ENCODE measurements at regions not wholly inside any gene's neighbourhood (a gene's known extent, or its start where the extent isn't known, plus 50 kb on each side); places are given as distances from the start of the nearest gene placed in this dataset.

DNA sequence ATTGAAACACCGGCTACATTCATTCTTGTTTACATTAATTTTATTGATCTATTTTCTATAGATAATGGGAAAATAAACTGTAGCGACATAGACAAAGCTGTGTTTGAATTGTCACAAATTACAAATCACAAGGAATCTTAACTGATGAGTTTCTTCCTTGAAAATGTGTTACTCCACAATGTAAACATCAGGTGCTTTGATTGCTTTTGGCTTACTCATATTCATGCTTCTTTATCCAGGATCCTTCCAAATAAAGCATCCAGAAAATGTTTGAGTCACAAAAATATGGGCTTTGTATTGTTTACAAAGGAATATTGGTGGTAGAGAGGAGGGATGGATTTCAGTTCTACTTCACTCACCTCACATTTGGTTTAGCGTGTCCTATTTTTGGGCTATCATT, 64.0 kb downstream of the BMP2 start:
- H3K4me1 Mint-ChIP-seq: no peaks in the 10 kb centered on the region
- H3K9me3 Mint-ChIP-seq: no peaks in the 10 kb centered on the region
- H3K27me3 Mint-ChIP-seq: no peaks in the 10 kb centered on the region
- no peaks in the 10 kb centered on the region for H3K36me3 Mint-ChIP-seq
- no peak for DNase-seq
- H3K27ac Mint-ChIP-seq: no peak overlapping the region
- no peak overlapping the region for H3K4me3 Mint-ChIP-seq

DNA sequence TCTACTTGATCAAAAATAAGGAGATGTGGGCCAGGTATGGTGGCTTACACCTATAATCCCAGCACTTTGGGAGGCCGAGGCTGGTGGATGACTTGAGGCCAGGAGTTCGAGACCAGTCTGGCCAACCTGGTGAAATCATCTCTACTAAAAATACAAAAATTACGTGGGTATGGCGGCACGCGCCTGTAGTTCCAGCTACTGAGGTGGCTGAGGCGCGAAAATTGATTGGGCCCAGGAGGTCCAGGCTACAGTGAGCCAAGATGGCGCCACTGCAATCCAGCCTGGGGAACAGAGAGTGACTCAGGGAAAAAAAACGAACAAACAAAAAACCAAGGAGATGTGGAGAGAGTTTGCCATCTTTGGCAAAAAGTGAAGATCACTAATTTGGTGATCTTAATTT, 65.3 kb downstream of the BMP2 start:
- DNase-seq: no peak
- Mint-ChIP-seq H3K27me3 (no peaks in the 10 kb centered on the region), H3K36me3 (no peaks in the 10 kb centered on the region), H3K4me1 (no peaks in the 10 kb centered on the region), H3K9me3 (no peaks in the 10 kb centered on the region), H3K4me3 (no peak overlapping the region), H3K27ac (no peak overlapping the region)

DNA sequence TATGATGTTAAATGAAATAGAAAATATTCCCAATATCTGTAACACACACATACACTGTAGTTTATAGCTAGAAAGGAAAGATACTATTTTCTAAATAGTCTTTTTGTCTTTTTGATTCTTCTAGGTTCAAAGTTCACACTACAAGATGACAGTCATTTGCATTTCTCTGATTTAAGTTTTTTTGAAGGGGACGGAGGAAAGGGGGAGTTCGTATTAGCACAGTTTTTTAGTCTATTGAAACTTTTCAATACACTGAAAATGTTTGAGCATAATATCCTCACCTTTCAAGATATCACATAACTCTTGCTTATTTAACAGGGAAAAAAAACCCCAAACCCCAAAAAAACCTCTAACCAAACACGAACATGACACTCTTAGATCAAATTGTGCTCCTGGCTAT, 68.1 kb downstream of the BMP2 start:
- H3K4me1 Mint-ChIP-seq: no peaks in the 10 kb centered on the region
- H3K9me3 Mint-ChIP-seq: no peaks in the 10 kb centered on the region
- no peaks in the 10 kb centered on the region for H3K27me3 Mint-ChIP-seq
- no peaks in the 10 kb centered on the region for H3K36me3 Mint-ChIP-seq
- no peak overlapping the region for H3K27ac Mint-ChIP-seq
- DNase-seq: no peak
- H3K4me3 Mint-ChIP-seq: no peak overlapping the region

DNA sequence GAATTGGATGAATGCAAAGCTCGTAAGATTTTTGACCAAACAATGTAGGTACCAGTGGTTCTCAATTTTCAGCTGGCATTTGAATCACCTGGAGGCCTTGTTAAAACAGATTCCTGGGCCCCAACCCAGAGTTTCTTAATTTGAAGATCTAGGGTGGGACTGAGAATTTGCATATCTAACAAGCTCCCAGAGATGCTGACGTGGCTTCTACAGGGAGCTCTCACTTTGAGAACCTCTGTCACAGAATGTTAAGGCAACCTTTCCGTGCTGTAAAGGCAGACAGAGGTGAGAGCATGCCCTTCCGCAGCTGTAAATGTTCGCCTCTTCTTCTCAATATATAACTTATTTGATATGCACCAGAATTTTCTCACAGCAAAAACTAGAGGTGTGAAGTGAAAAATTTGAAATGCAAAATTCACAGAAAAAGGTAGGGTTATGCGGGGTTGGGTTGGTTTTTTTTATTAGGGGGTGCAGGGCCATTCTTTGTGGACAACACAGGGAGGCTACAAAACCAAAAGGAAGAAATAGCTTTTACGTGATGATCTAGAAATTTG, 69.4 kb downstream of the BMP2 start:
- Mint-ChIP-seq H3K27me3 (no peaks in the 10 kb centered on the region), H3K4me1 (no peaks in the 10 kb centered on the region), H3K27ac (no peak overlapping the region), H3K4me3 (no peak overlapping the region), H3K36me3 (no peaks in the 10 kb centered on the region), H3K9me3 (no peaks in the 10 kb centered on the region)
- no peak for DNase-seq

DNA sequence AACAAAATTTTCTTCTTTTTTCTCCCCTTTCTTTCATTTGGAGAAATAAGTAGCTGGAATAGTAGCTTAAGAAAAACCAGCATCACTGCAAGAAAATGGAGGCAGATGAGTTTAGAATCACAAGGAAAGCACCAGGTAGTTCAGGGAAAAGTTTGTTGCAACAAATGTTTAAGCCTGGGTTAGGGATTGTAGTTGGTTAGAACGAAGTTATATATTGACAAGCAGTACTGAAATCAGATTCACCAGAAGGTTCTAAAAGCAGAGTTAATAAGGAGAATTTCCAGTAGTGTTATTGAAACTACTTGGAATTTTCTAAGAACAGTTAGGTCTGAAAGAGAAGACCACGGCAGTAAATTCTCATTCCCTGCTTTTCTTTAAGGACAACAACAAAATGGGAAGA, 70.2 kb downstream of the BMP2 start:
- Mint-ChIP-seq H3K9me3 (no peaks in the 10 kb centered on the region), H3K36me3 (no peaks in the 10 kb centered on the region), H3K27ac (no peak overlapping the region), H3K4me3 (no peak overlapping the region), H3K27me3 (no peaks in the 10 kb centered on the region), H3K4me1 (no peaks in the 10 kb centered on the region)
- no peak for DNase-seq

DNA sequence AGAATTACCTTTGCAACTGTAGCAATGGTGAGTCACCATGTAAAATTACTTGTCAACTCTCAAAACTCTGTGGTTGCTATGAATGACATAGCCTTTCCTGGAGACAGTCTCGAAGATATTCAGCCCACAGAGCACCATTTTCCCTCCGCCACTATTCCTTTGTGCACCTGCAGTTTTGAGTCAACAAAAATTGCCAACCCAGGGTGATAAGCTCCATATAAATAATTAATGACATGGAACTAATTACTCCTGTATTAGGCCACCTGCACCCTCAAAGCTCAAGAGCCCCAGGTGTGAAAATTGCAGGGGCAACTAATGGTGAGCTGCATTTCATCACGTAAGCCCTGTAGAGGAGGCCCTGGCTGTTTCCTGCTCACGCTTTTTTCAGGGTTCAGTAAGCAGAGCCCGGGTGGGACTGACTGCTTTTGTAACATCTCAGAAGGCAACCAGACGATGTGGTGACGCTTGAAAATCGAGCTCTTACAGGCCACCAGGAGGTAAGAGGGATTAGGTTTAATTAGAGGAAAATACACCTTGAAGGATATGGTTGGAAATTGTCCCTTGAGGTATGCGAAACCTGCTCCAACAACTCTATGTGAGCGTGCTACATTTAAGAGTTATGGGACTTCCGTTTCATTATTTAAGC, 70.8 kb downstream of the BMP2 start:
- Mint-ChIP-seq H3K36me3 (no peaks in the 10 kb centered on the region), H3K27ac (no peak overlapping the region), H3K27me3 (no peaks in the 10 kb centered on the region), H3K9me3 (no peaks in the 10 kb centered on the region), H3K4me3 (no peak overlapping the region), H3K4me1 (no peaks in the 10 kb centered on the region)
- no peak for DNase-seq

DNA sequence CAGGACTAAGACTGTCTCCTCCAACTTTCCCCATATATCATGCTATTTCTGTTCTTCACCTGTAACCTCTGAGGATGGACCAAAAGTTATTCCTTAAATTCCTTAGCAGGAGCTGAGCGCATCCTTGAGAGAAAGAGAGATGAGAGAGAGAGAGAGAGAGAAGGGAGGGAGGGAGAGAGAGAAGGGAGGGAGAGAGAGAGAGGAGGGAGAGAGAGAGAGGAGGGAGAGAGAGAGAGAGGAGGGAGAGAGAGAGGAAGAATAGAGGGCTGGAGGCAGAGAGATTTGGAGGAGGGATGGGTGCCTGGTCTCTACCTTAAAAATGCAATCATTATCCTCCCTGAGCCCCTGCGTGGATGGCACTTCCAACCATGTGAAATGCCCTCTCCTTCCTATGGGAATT, 73.6 kb downstream of the BMP2 start:
- Mint-ChIP-seq H3K36me3 (no peaks in the 10 kb centered on the region), H3K9me3 (no peaks in the 10 kb centered on the region), H3K27ac (no peak overlapping the region), H3K4me3 (no peak overlapping the region), H3K27me3 (no peaks in the 10 kb centered on the region), H3K4me1 (no peaks in the 10 kb centered on the region)
- no peak for DNase-seq

DNA sequence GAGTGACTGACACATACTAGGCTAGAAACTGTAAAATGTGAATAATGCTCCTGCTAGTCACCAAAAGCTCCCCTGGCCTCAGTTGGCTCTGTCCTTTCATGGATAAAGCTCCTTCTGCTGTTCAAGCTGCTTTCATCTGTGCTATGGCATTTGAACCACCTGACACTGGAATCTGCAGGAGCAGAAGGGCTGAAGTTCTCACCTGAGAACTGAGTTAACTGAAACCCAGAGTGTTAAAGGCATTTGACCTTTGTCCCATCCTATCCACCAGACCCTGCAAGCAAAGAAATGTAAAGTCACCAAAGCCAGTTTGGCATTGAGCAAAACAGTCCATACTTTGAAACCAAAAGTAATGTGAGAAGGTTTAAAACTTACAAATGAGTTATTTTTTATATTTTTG, 77.7 kb downstream of the BMP2 start:
- H3K27me3 Mint-ChIP-seq: no peaks in the 10 kb centered on the region
- peaks cover 2% of the 10 kb centered on the region for H3K9me3 Mint-ChIP-seq
- no peaks in the 10 kb centered on the region for H3K36me3 Mint-ChIP-seq
- H3K4me1 Mint-ChIP-seq: no peaks in the 10 kb centered on the region
- DNase-seq: no peak
- H3K4me3 Mint-ChIP-seq: no peak overlapping the region
- H3K27ac Mint-ChIP-seq: no peak overlapping the region

DNA sequence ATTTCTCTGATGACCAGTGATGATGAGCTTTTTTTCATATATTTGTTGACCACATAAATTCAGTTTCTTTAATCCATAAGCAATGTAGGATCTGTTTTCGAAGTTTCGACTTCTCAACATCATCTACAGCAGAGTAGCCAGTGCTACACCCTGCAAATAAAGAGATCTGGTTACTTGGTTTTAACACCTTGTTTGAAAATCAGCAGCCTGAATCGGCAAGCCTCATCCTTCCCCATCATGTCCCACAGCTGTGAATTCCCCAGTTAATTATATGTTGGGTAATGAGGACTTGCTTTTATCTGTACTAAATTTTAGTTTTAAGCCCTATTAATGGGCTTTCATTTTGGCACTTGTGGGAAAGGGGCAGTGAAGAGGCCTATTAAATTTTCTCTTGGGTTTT, 80.6 kb downstream of the BMP2 start:
- Mint-ChIP-seq H3K36me3 (no peaks in the 10 kb centered on the region), H3K27ac (no peak overlapping the region), H3K27me3 (no peaks in the 10 kb centered on the region), H3K4me3 (no peak overlapping the region), H3K9me3 (peaks cover 4% of the 10 kb centered on the region), H3K4me1 (no peaks in the 10 kb centered on the region)
- no peak for DNase-seq

DNA sequence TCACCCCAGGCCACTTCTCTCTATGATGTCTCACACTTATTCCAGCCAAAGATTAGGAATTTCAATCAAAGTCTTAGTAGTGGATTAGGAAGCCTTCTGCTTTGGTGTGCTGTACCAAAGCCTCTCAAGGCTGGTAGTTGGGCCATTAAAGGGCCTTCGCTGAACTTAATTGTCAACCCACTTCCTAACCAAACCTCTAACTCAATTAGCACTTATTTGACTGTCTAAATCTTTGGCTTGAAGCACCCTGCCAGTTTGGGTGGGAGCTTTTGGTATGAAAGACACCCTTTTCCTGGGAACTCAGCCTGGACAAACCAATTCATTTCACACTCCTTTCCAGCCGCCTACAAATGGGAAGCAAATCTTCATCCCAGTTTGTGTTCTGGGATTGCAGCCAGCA, 81.5 kb downstream of the BMP2 start:
- Mint-ChIP-seq H3K27ac (no peak overlapping the region), H3K27me3 (no peaks in the 10 kb centered on the region), H3K4me1 (no peaks in the 10 kb centered on the region), H3K4me3 (no peak overlapping the region), H3K36me3 (no peaks in the 10 kb centered on the region), H3K9me3 (peaks cover 4% of the 10 kb centered on the region)
- DNase-seq: no peak

DNA sequence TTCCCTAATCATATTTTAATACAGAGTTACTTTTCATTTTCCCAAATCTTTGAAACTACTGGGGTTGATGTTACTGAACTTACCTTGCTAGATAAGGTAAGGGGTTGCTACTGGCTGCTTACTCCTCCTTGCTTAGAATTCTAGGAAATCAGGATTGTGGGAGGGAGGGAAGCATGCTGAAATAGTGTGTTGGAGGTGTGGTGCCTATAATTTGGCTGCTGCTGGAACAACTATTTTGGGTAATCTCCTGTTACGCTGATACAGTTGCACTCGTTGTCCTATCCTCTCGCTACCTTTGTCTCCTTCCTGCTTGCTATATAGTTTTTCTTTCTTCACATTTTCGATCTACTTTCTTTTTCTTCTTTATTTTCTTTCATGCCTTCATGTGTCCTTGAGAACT, 83.7 kb downstream of the BMP2 start:
- no peak for DNase-seq
- Mint-ChIP-seq H3K4me1 (no peaks in the 10 kb centered on the region), H3K36me3 (no peaks in the 10 kb centered on the region), H3K4me3 (no peak overlapping the region), H3K9me3 (peaks cover 4% of the 10 kb centered on the region), H3K27ac (no peak overlapping the region), H3K27me3 (no peaks in the 10 kb centered on the region)

DNA sequence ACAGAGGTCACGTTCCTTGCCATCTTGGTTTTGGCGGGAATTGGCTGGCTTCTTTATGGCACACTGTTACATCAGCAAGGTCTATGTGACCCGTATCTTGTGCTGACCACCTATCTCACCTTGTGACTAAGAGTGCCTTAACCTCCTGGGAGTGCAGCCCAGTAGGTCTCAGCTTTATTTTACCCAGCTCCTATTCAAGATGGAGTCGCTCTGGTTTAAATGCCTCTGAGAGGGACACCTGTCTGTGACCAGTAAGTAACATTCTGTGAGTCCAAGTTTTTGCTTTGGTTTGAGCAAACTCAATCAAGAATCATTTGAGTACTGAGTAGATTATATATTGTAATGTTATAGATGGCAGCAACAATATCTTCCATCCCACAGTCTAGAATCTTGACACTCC, 85.0 kb downstream of the BMP2 start:
- H3K9me3 Mint-ChIP-seq: peaks cover 4% of the 10 kb centered on the region
- no peak overlapping the region for H3K4me3 Mint-ChIP-seq
- no peaks in the 10 kb centered on the region for H3K4me1 Mint-ChIP-seq
- H3K36me3 Mint-ChIP-seq: no peaks in the 10 kb centered on the region
- H3K27me3 Mint-ChIP-seq: no peaks in the 10 kb centered on the region
- no peak overlapping the region for H3K27ac Mint-ChIP-seq
- no peak for DNase-seq

DNA sequence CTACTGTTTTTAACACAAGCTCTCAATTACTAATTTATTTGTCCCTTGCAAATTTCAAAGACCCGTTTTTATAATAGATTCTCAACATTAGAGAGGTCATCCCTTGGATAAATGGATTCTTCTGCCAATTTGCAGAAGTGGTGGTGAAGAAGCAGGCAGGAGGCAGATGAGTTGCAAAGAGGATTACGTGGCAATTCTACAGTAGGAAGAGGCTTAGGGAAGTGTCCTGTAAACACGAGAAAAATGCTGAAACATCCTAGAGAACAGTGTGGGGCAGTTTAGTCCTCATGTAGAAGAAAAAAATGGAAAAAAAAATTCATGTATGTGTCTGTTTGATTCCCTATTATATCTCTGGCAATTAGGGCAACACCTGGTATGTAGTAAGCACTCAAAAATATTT, 87.6 kb downstream of the BMP2 start:
- H3K36me3 Mint-ChIP-seq: no peaks in the 10 kb centered on the region
- H3K27ac Mint-ChIP-seq: no peak overlapping the region
- H3K9me3 Mint-ChIP-seq: peaks cover 2% of the 10 kb centered on the region
- H3K4me1 Mint-ChIP-seq: no peaks in the 10 kb centered on the region
- no peaks in the 10 kb centered on the region for H3K27me3 Mint-ChIP-seq
- no peak for DNase-seq
- no peak overlapping the region for H3K4me3 Mint-ChIP-seq

DNA sequence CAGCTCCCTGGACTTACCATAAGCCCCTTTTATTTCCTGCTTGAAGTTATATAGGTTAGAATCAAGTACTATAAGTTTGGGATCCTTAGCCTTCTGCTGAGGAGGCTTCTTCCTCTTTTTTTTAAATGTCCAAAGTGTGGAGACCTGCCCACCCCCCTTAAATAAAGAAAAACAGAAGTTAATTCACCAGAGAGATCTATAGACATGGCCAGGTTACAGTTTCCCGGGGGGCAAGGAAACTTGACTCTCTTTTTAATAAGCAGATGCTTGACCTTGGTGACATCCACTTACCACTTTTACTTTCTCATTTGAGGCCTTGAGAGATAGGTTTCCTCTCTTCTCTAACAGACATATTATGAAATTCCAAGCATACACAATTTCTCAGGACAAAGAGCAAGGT, 88.3 kb downstream of the BMP2 start:
- DNase-seq: no peak
- Mint-ChIP-seq H3K9me3 (peaks cover 2% of the 10 kb centered on the region), H3K27ac (no peak overlapping the region), H3K27me3 (no peaks in the 10 kb centered on the region), H3K4me1 (no peaks in the 10 kb centered on the region), H3K4me3 (no peak overlapping the region), H3K36me3 (no peaks in the 10 kb centered on the region)

DNA sequence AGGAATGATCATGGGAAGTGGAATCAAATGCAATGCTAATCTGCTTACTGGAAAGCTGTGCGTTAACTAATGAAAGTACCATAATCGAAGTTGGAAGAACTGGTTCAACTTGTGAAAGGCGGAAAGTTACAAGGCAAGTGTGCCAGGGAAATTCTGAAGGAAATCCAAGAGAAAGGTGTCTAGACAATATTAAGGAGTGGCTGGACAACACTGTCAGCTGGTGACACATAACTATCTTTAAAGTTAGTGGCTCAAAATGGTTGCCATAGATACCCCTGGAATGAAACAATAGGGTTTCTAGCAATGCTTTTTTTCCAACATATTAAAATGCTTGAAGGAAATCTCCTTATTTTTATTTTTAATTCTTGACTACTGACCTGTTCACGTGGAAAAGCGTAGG, 90.4 kb downstream of the BMP2 start:
- no peak overlapping the region for H3K27ac Mint-ChIP-seq
- no peaks in the 10 kb centered on the region for H3K9me3 Mint-ChIP-seq
- H3K4me1 Mint-ChIP-seq: no peaks in the 10 kb centered on the region
- no peaks in the 10 kb centered on the region for H3K27me3 Mint-ChIP-seq
- DNase-seq: no peak
- no peaks in the 10 kb centered on the region for H3K36me3 Mint-ChIP-seq
- no peak overlapping the region for H3K4me3 Mint-ChIP-seq

DNA sequence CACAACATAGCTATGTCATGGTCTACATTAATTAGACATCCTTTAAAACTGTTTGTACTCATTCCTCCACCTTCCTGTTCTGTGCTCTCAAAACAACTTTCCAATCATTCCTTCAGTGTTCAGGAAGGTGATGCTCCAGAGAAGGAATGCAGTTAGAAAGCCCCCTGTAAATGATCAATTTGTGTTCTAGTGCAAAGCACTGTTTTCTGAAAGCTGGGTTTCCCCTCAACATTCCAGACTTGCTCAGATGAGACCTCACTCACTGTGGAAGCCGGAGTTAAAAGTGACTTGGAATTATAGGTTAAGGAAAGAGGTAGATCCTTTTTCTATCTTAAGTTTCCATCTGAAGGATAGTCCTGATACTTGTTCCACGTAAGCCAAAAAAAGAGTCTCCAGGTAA, 95.9 kb downstream of the BMP2 start:
- H3K4me3 Mint-ChIP-seq: no peak overlapping the region
- no peaks in the 10 kb centered on the region for H3K4me1 Mint-ChIP-seq
- no peak for DNase-seq
- H3K27ac Mint-ChIP-seq: no peak overlapping the region
- no peaks in the 10 kb centered on the region for H3K36me3 Mint-ChIP-seq
- H3K27me3 Mint-ChIP-seq: peaks cover 3% of the 10 kb centered on the region
- H3K9me3 Mint-ChIP-seq: no peaks in the 10 kb centered on the region
